ENCODE measurements at regions not wholly inside any gene's neighbourhood (a gene's known extent, or its start where the extent isn't known, plus 50 kb on each side); places are given as distances from the start of the nearest gene placed in this dataset.

DNA sequence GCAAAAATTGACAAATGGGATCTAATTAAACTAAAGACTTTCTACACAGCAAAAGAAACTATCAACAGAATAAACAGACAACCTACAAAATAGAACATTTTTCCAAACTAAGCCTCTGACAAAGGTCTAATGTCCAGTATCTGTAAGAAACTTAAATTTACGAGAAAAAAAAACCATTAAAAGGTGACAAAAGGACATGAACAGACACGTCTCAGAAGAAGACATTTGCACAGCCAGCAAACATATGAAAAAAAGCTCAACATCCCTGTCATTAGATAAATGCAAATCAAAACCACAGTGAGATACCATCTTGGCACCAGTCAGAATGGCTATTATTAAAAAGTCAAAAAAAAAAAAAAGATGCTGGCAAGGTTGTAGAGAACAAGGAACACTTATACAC, 70.6 kb upstream of the GRIK2 start:
- Histone ChIP-seq H4K20me1 (ENCODE audit: insufficient read depth, low read length) (no peaks in the 10 kb centered on the region), H3K9me3 (ENCODE audit: low read length) (no peaks in the 10 kb centered on the region), H3K27ac (ENCODE audit: extremely low read length, insufficient read depth, low read length) (no peak overlapping the region), H3K27me3 (ENCODE audit: control insufficient read depth in 1 of 2, insufficient read depth in 2 of 2, low read length in 2 of 2) (no peaks in the 10 kb centered on the region), H3K4me2 (ENCODE audit: low read depth, low read length) (no peak overlapping the region), H3K4me3 (replicated peaks in 1 of 3; ENCODE audit: insufficient read depth in 1 of 3, low read depth in 2 of 3, low read length in 3 of 3) (no peak overlapping the region), H3K9ac (ENCODE audit: insufficient read depth, low read depth, low read length) (no peak overlapping the region), H3K4me1 (ENCODE audit: insufficient read depth, low read length) (no peaks in the 10 kb centered on the region), H3K36me3 (replicated peaks in 1 of 2; ENCODE audit: control insufficient read depth in 1 of 2, insufficient read depth in 2 of 2, low read length in 2 of 2) (no peaks in the 10 kb centered on the region), H2AFZ (ENCODE audit: low read length) (no peak overlapping the region), H3K79me2 (ENCODE audit: insufficient read depth, low read length) (no peaks in the 10 kb centered on the region)
- no TSS peak for BruUV-seq (replicated peaks)
- no peak for ATAC-seq
- FAIRE-seq = no peak
- DNase-seq (ENCODE audit: low spot score) = no peak
- no peak for TF ChIP-seq ZFYVE20 (CRISPR knock-in tag; IDR thresholded peaks at IDR 0.05; ENCODE audit: borderline replicate concordance, low read depth)
- TF ChIP-seq, protein P1, sequence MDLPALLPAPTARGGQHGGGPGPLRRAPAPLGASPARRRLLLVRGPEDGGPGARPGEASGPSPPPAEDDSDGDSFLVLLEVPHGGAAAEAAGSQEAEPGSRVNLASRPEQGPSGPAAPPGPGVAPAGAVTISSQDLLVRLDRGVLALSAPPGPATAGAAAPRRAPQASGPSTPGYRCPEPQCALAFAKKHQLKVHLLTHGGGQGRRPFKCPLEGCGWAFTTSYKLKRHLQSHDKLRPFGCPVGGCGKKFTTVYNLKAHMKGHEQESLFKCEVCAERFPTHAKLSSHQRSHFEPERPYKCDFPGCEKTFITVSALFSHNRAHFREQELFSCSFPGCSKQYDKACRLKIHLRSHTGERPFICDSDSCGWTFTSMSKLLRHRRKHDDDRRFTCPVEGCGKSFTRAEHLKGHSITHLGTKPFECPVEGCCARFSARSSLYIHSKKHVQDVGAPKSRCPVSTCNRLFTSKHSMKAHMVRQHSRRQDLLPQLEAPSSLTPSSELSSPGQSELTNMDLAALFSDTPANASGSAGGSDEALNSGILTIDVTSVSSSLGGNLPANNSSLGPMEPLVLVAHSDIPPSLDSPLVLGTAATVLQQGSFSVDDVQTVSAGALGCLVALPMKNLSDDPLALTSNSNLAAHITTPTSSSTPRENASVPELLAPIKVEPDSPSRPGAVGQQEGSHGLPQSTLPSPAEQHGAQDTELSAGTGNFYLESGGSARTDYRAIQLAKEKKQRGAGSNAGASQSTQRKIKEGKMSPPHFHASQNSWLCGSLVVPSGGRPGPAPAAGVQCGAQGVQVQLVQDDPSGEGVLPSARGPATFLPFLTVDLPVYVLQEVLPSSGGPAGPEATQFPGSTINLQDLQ (CRISPR knock-in tag; IDR thresholded peaks at IDR 0.05) = no peak
- TF ChIP-seq SYNCRIP (IDR thresholded peaks at IDR 0.05; ENCODE audit: insufficient read depth, low read depth, low read length) = no peak
- no peak for TF ChIP-seq TAF1 (CRISPR knock-in tag; IDR thresholded peaks at IDR 0.05)
- TF ChIP-seq ZNF558 (CRISPR knock-in tag; IDR thresholded peaks at IDR 0.05; ENCODE audit: borderline replicate concordance) = no peak
- TF ChIP-seq RAD51 (IDR thresholded peaks at IDR 0.05; ENCODE audit: borderline replicate concordance) = no peak
- no peak for TF ChIP-seq ZBTB7B (CRISPR knock-in tag; IDR thresholded peaks at IDR 0.05)
- no peak for TF ChIP-seq ZSCAN25 (CRISPR knock-in tag; IDR thresholded peaks at IDR 0.05)
- TF ChIP-seq PRMT3 (CRISPR knock-in tag; IDR thresholded peaks at IDR 0.05; ENCODE audit: borderline replicate concordance, low read depth) = no peak
- no peak for TF ChIP-seq HOXA7 (CRISPR knock-in tag; IDR thresholded peaks at IDR 0.05)
- no peak for TF ChIP-seq ZSCAN12 (CRISPR knock-in tag; IDR thresholded peaks at IDR 0.05)
- TF ChIP-seq ZBTB1 (CRISPR knock-in tag; IDR thresholded peaks at IDR 0.05; ENCODE audit: borderline replicate concordance) = no peak
- no peak for TF ChIP-seq NCOA5 (CRISPR knock-in tag; IDR thresholded peaks at IDR 0.05)
- TF ChIP-seq HNRNPK (IDR thresholded peaks at IDR 0.05; ENCODE audit: low read depth, low read length, poor library complexity, severe bottlenecking) = no peak
- no peak for TF ChIP-seq RAD21 (CRISPR knock-in tag; IDR thresholded peaks at IDR 0.05)
- TF ChIP-seq ZNF367 (CRISPR knock-in tag; IDR thresholded peaks at IDR 0.05; ENCODE audit: borderline replicate concordance) = no peak
- TF ChIP-seq GFI1 (CRISPR knock-in tag; IDR thresholded peaks at IDR 0.05; ENCODE audit: borderline replicate concordance) = no peak
- 3% methylated on average over 2 of the region's 2 CpGs for WGBS (ENCODE audit: low lambda C conversion rate)
- ChIA-PET CTCF (ENCODE audit: low intra/inter-chr PET ratio, low total read pairs) (no interaction called here), POLR2A (no interaction called here)
- intact Hi-C loops (cut with micrococcal nuclease; ENCODE audit: unreplicated experiment) (no loop called here), in situ Hi-C loops (cut with HindIII; ENCODE audit: extremely low pct_ligation_motif_present, low pct_unique_long_range_greater_than_20kb) (no loop called here)
